MM.1S (cell line): ENCODE measurements at regions not wholly inside any gene's neighbourhood (a gene's known extent, or its start where the extent isn't known, plus 50 kb on each side); places are given as distances from the start of the nearest gene placed in this dataset.

Source experiments
- DNase-seq: peaks from one replicate; pipeline ENCODE4 v3.0.0-alpha.2; 2015
- H2AFZ ChIP-seq: fragments of 300-600 bp; sonication (generic); 2 replicates; pipeline ENCODE4 v1.6.0; 2016; ENCODE audit warnings: antibody characterized with exemption, low read length
- H3F3A ChIP-seq: fragments of 300-600 bp; sonication (generic); 2 replicates; pipeline ENCODE4 v1.6.1; 2016; ENCODE audit warnings: mild to moderate bottlenecking, antibody characterized with exemption, low read length, moderate library complexity, mixed read lengths; ENCODE audit not compliant: insufficient read depth
- H3K27ac ChIP-seq: fragments of 300-600 bp; sonication (generic); 2 replicates; pipeline ENCODE4 v1.5.1; 2016; ENCODE audit warnings: mild to moderate bottlenecking, low read length
- H3K27me3 ChIP-seq: fragments of 300-600 bp; sonication (generic); replicated peaks from 2 replicates; pipeline ENCODE4 v1.6.0; 2016; ENCODE audit warnings: low read length; ENCODE audit not compliant: insufficient read depth
- H3K36me3 ChIP-seq: fragments of 300-600 bp; sonication (generic); replicated peaks from 2 replicates; pipeline ENCODE4 v1.6.1; 2016; ENCODE audit warnings: mild to moderate bottlenecking, low read length, mixed read lengths; ENCODE audit not compliant: insufficient read depth
- H3K4me1 ChIP-seq: fragments of 300-600 bp; sonication (generic); 2 replicates; pipeline ENCODE4 v1.6.1; 2016; ENCODE audit warnings: low read length, mixed read lengths
- H3K4me2 ChIP-seq: fragments of 300-600 bp; sonication (generic); 2 replicates; pipeline ENCODE4 v1.6.0; 2016; ENCODE audit warnings: low read depth, low read length
- H3K4me3 ChIP-seq: fragments of 300-600 bp; sonication (generic); 2 replicates; pipeline ENCODE4 v1.5.1; 2016; ENCODE audit warnings: low read length, mixed read lengths
- H3K79me2 ChIP-seq: fragments of 300-600 bp; sonication (generic); 2 replicates; pipeline ENCODE4 v1.6.1; 2016; ENCODE audit warnings: mixed run types, low read length, mixed read lengths
- H3K9ac ChIP-seq: fragments of 300-600 bp; sonication (generic); 2 replicates; pipeline ENCODE4 v1.6.1; 2016; ENCODE audit warnings: low read length, mixed read lengths
- H3K9me2 ChIP-seq: fragments of 300-600 bp; sonication (generic); replicated peaks from 2 replicates; pipeline ENCODE4 v1.6.1; 2016; ENCODE audit warnings: mild to moderate bottlenecking, low read length, mixed read lengths; ENCODE audit not compliant: insufficient read depth
- H3K9me3 ChIP-seq: fragments of 300-600 bp; sonication (generic); replicated peaks from 2 replicates; pipeline ENCODE4 v1.6.1; 2016; ENCODE audit warnings: mild to moderate bottlenecking, low read length, mixed read lengths; ENCODE audit not compliant: insufficient read depth
- H4K20me1 ChIP-seq: fragments of 300-600 bp; sonication (generic); 2 replicates; pipeline ENCODE4 v1.6.1; 2016; ENCODE audit warnings: mild to moderate bottlenecking, low read length, moderate library complexity, mixed read lengths; ENCODE audit not compliant: insufficient read depth
- EZH2 ChIP-seq: fragments of 300-600 bp; sonication (generic); optimal IDR thresholded peaks from 2 replicates; pipeline ENCODE3; 2017; ENCODE audit warnings: low read depth, mild to moderate bottlenecking, antibody characterized with exemption, low read length, mixed read lengths
- EZH2phosphoT487 ChIP-seq: fragments of 300-600 bp; sonication (generic); IDR thresholded peaks from 2 replicates; pipeline ENCODE4 v1.6.1; 2018; ENCODE audit warnings: antibody characterized with exemption, low read length
- TF ChIP-seq, protein P1 (sequence below): fragments of 300-600 bp; sonication (generic); IDR thresholded peaks from 2 replicates; pipeline ENCODE4 v1.5.1; 2016; ENCODE audit warnings: antibody characterized with exemption, low read length, mixed read lengths

DNA sequence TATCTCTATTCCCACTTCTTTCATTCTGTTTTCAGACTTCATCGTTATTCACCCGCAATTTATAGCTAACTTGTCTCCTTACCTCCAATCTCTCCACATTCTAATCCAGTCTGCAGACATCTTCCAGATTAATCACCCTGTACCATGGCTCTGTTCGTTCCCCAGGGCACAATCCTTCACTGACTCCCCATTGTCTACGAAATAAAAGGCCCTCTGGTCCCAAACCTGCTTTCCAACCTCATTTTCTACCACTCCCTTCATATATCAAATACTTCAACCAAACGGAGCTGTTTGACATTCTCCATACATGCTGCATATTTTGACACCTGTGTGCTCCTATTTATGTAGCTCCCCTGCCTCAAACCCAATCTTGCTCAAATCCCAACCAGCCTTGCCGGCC is 1720.6 kb upstream of the WWC1 start:
- no peaks in the 10 kb centered on the region for H3F3A ChIP-seq
- H4K20me1 ChIP-seq = no peaks in the 10 kb centered on the region
- no peak for DNase-seq
- H3K9ac ChIP-seq = no peak overlapping the region
- no peak overlapping the region for H3K27ac ChIP-seq
- no peaks in the 10 kb centered on the region for H3K4me1 ChIP-seq
- H3K27me3 ChIP-seq = no peaks in the 10 kb centered on the region
- H3K4me3 ChIP-seq = no peak overlapping the region
- no peaks in the 10 kb centered on the region for H3K36me3 ChIP-seq
- H3K79me2 ChIP-seq = no peaks in the 10 kb centered on the region
- H3K4me2 ChIP-seq = no peak overlapping the region
- TF ChIP-seq, protein P1, sequence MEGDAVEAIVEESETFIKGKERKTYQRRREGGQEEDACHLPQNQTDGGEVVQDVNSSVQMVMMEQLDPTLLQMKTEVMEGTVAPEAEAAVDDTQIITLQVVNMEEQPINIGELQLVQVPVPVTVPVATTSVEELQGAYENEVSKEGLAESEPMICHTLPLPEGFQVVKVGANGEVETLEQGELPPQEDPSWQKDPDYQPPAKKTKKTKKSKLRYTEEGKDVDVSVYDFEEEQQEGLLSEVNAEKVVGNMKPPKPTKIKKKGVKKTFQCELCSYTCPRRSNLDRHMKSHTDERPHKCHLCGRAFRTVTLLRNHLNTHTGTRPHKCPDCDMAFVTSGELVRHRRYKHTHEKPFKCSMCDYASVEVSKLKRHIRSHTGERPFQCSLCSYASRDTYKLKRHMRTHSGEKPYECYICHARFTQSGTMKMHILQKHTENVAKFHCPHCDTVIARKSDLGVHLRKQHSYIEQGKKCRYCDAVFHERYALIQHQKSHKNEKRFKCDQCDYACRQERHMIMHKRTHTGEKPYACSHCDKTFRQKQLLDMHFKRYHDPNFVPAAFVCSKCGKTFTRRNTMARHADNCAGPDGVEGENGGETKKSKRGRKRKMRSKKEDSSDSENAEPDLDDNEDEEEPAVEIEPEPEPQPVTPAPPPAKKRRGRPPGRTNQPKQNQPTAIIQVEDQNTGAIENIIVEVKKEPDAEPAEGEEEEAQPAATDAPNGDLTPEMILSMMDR = no peak
- TF ChIP-seq EZH2phosphoT487 (no peak), EZH2 (no peak)
- no peaks in the 10 kb centered on the region for H3K9me3 ChIP-seq
- H2AFZ ChIP-seq = no peak overlapping the region
- H3K9me2 ChIP-seq = no peaks in the 10 kb centered on the region

DNA sequence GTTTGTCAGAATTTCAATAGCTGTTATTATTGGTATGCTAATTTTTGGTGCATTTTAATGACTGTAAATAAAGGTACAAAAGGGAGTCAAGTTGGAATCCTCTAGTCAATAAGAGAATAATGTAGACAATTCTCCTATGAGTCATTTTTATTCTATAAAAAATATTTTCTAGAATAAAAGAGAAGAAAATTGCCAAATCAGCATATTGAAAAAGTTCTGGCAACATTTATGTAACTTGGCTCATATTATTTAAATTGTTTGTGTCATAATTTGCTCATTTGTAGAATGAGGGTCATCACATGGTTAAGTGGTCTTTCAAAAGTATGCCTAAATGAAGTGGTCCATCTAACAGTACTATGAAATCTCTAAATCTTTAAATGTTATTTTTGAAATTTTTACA is 1719.8 kb upstream of the WWC1 start:
- Histone ChIP-seq H3F3A (no peaks in the 10 kb centered on the region), H3K4me3 (no peak overlapping the region), H2AFZ (no peak overlapping the region), H3K9ac (no peak overlapping the region), H3K27ac (no peak overlapping the region), H3K27me3 (no peaks in the 10 kb centered on the region), H3K9me3 (no peaks in the 10 kb centered on the region), H3K4me1 (no peaks in the 10 kb centered on the region), H3K9me2 (no peaks in the 10 kb centered on the region), H3K4me2 (no peak overlapping the region), H3K79me2 (no peaks in the 10 kb centered on the region), H3K36me3 (no peaks in the 10 kb centered on the region), H4K20me1 (no peaks in the 10 kb centered on the region)
- DNase-seq = no peak
- TF ChIP-seq EZH2phosphoT487 (no peak), EZH2 (no peak)
- TF ChIP-seq, protein P1 = no peak

DNA sequence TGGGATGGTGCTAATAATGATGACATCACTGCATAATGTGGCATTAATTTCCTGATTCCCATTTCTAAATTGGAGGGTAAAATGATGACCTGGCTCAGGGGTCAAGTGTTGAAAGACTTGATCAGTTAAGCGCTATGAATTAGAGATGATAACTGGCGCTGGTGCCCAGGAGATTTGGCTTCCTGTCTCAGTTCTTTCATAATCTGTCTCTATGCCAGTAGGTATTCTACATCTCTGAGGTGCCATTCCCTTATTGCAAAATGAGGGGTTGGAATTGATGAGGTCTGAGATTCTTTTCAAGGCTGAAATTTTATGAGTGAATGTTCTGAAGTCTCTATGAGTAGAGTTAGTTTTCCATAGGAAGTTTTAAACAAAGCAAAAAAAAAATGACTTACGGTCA is 1715.1 kb upstream of the WWC1 start:
- Histone ChIP-seq H3K27ac (no peak overlapping the region), H3K9ac (no peak overlapping the region), H3K4me3 (no peak overlapping the region), H3K79me2 (no peaks in the 10 kb centered on the region), H3K4me2 (no peak overlapping the region), H3F3A (no peaks in the 10 kb centered on the region), H3K9me3 (no peaks in the 10 kb centered on the region), H4K20me1 (no peaks in the 10 kb centered on the region), H3K9me2 (no peaks in the 10 kb centered on the region), H3K36me3 (no peaks in the 10 kb centered on the region), H3K4me1 (no peaks in the 10 kb centered on the region), H3K27me3 (no peaks in the 10 kb centered on the region), H2AFZ (no peak overlapping the region)
- no peak for TF ChIP-seq EZH2
- no peak for TF ChIP-seq EZH2phosphoT487
- TF ChIP-seq, protein P1 = no peak
- DNase-seq = no peak
